HCT116 (cell line): ENCODE measurements at regions not wholly inside any gene's neighbourhood (a gene's known extent, or its start where the extent isn't known, plus 50 kb on each side); places are given as distances from the start of the nearest gene placed in this dataset.

Experiments
- ATAC-seq: fragments of 200-7000 bp; cut with Tn5 transposase; 2 replicates; pipeline ENCODE4 v1.9.1; 2020; ENCODE audit warnings: mild to moderate bottlenecking, moderate library complexity
- BruUV-seq: library from RNA; stranded (reverse); fragments of 400-500 nt; replicated peaks from 2 replicates; lab custom pipeline; 2021; lab: Mats Ljungman, UMichigan
- CTCF ChIA-PET: fragments of 300-600 bp; sonication (Branson Sonifier 250); formaldehyde crosslinking; loops from one replicate; lab custom pipeline; 2021; ENCODE audit warnings: antibody characterized with exemption; lab: Charles Lee
- POLR2A ChIA-PET: fragments of 300-600, 350-600 bp; sonication (Branson Sonifier 250); formaldehyde crosslinking; loops from one replicate; lab custom pipeline; 2021; ENCODE audit warnings: antibody characterized with exemption; lab: Charles Lee
- RAD21 ChIA-PET, 2 experiments: fragments of 300-600 bp; sonication (Branson Sonifier 250); formaldehyde crosslinking; loops; one replicate each; lab custom pipeline; 2023; ENCODE audit warnings: low total read pairs in 2 of 2; ENCODE audit not compliant: uncharacterized antibody in 2 of 2, unreplicated experiment in 2 of 2, low non-redundant PET in 1 of 2; lab: Charles Lee
- DNase-seq: peaks from one replicate; pipeline ENCODE4 v3.0.0-alpha.2; 2010; ENCODE audit warnings: low read depth, low spot score
- H2AFZ ChIP-seq: fragments of 200-600 bp; shearing (Covaris generic), sonication (generic); 2 replicates; pipeline ENCODE4 v1.6.1; 2017; ENCODE audit warnings: low read depth, mixed run types, mixed read lengths, antibody characterized with exemption, low read length; ENCODE audit not compliant: poor library complexity, severe bottlenecking
- H3K27ac ChIP-seq: 2 replicates; pipeline ENCODE4 v1.5.1; 2012; ENCODE audit warnings: low read depth, low read length
- H3K27me3 ChIP-seq: fragments of 200-600 bp; sonication (generic); 2 replicates; pipeline ENCODE4 v1.6.1; 2016; ENCODE audit warnings: mixed run types, low read length, mixed read lengths; ENCODE audit not compliant: insufficient read depth
- H3K36me3 ChIP-seq, 2 experiments: fragments of 200-500 bp in 1 of 2; fragments of 200-600 bp in 1 of 2; sonication (Bioruptor generic) in 1 of 2; sonication (generic) in 1 of 2; 2 replicates each; pipeline versions ENCODE4 v1.5.1 to v1.6.1; 2014 to 2016; ENCODE audit warnings: low read length in 2 of 2, inconsistent platforms in 1 of 2, mixed read lengths in 1 of 2, mixed run types in 1 of 2; ENCODE audit not compliant: insufficient read depth in 2 of 2, control insufficient read depth in 1 of 2
- H3K4me1 ChIP-seq, 2 experiments: fragments of 200-600 bp in 1 of 2; sonication (generic) in 1 of 2; 2 replicates each; pipeline versions ENCODE4 v1.5.1 to v1.6.1; 2012 to 2017; ENCODE audit warnings: low read length in 2 of 2, inconsistent platforms in 1 of 2, mild to moderate bottlenecking in 1 of 2, mixed read lengths in 1 of 2, mixed run types in 1 of 2, moderate library complexity in 1 of 2; ENCODE audit not compliant: insufficient read depth in 2 of 2, control insufficient read depth in 1 of 2
- H3K4me2 ChIP-seq: fragments of 200-600 bp; sonication (generic); 2 replicates; pipeline ENCODE4 v1.6.1; 2017; ENCODE audit warnings: mixed run types, low read length, mixed read lengths
- H3K4me3 ChIP-seq, 2 experiments: fragments of 200-600 bp in 1 of 2; sonication (generic) in 1 of 2; replicated peaks in 1 of 2; 2 replicates each; pipeline ENCODE4 v1.5.1; 2011 to 2016; ENCODE audit warnings: low read length in 2 of 2, control low read depth in 1 of 2, low read depth in 1 of 2, mild to moderate bottlenecking in 1 of 2, mixed read lengths in 1 of 2, mixed run types in 1 of 2
- H3K79me2 ChIP-seq: fragments of 200-600 bp; sonication (generic); 2 replicates; pipeline ENCODE4 v1.6.1; 2017; ENCODE audit warnings: mild to moderate bottlenecking, mixed run types, low read length, moderate library complexity, mixed read lengths; ENCODE audit not compliant: insufficient read depth
- H3K9ac ChIP-seq: fragments of 200-600 bp; sonication (generic); 2 replicates; pipeline ENCODE4 v1.6.1; 2016; ENCODE audit warnings: low read length, mixed read lengths
- H3K9me2 ChIP-seq: fragments of 200-600 bp; sonication (generic), shearing (Covaris generic); 2 replicates; pipeline ENCODE4 v1.6.1; 2017; ENCODE audit warnings: mixed run types, mild to moderate bottlenecking, moderate library complexity; ENCODE audit not compliant: insufficient read depth
- H3K9me3 ChIP-seq, 2 experiments: fragments of 200-500 bp in 1 of 2; fragments of 200-600 bp in 1 of 2; sonication (Bioruptor generic) in 1 of 2; sonication (generic) in 1 of 2; 2 replicates each; pipeline ENCODE4 v1.6.1; 2014 to 2017; ENCODE audit warnings: low read length in 2 of 2, mixed read lengths in 2 of 2, inconsistent platforms in 1 of 2, low read depth in 1 of 2, mild to moderate bottlenecking in 1 of 2, mixed run types in 1 of 2, moderate library complexity in 1 of 2; ENCODE audit not compliant: control insufficient read depth in 1 of 2, insufficient read depth in 1 of 2
- H4K20me1 ChIP-seq: fragments of 200-600 bp; sonication (generic), shearing (Covaris generic); 2 replicates; pipeline ENCODE4 v1.6.1; 2017; ENCODE audit warnings: mixed run types, mild to moderate bottlenecking, moderate library complexity; ENCODE audit not compliant: insufficient read depth
- CBX3 ChIP-seq: IDR thresholded peaks from 2 replicates; pipeline ENCODE4 v1.6.1; 2012; ENCODE audit warnings: low read depth
- CEBPB ChIP-seq: IDR thresholded peaks from 2 replicates; pipeline ENCODE4 v1.6.1; 2012; ENCODE audit warnings: low read depth
- FOSL1 ChIP-seq: IDR thresholded peaks from 2 replicates; pipeline ENCODE4 v1.6.1; 2012; ENCODE audit warnings: low read depth
- POLR2AphosphoS5 ChIP-seq: IDR thresholded peaks from 2 replicates; pipeline ENCODE4 v1.6.1; 2011; ENCODE audit warnings: mild to moderate bottlenecking, low read depth, low read length, moderate library complexity
- SP1 ChIP-seq: IDR thresholded peaks from 2 replicates; pipeline ENCODE4 v1.6.1; 2012; ENCODE audit warnings: low read depth
- TCF7L2 ChIP-seq: IDR thresholded peaks from 2 replicates; pipeline ENCODE4 v1.7.0; 2011; ENCODE audit warnings: borderline replicate concordance, inconsistent platforms; ENCODE audit not compliant: insufficient read depth, insufficient read length; ENCODE audit errors: extremely low read depth
- ZFX ChIP-seq: fragments of 450-650 bp; IDR thresholded peaks from 2 replicates; pipeline ENCODE4 v1.6.1; 2017
- intact Hi-C: fragments of 100-400 bp; cut with micrococcal nuclease; formaldehyde crosslinking; loops from 2 replicates; pipeline ENCODE4 v1.10.0; 2022
- TF ChIP-seq, protein P1 (sequence below): IDR thresholded peaks from 2 replicates; pipeline ENCODE4 v1.6.1; 2011; ENCODE audit warnings: mild to moderate bottlenecking, low read length, moderate library complexity; ENCODE audit not compliant: insufficient replicate concordance; ENCODE audit errors: extremely low read depth

DNA sequence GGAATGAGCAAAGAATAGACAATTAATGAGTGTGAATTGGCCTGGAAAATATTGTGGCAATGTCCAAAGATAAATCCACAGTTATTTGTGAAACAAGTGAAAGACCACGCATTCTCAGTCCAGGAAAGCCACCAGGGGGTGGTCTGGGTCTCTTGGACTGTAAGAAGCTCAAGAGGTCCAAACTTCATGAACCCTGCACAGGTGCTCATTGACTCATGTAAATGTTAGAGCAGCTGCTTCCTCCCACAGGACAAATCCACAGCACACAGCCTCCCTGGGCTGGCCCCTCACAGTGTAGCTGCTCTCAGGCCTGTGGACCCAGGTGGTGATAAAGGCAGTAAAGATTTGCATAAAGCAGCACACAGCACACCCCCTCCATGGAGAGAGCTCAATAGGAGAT is 114.0 kb downstream of the ZNF280B start:
- Histone ChIP-seq H3K36me3 (no peaks in the 10 kb centered on the region), H3K79me2 (no peaks in the 10 kb centered on the region), H3K27me3 (peaks cover 6% of the 10 kb centered on the region; the same call in 1 of the 2 replicates), H3K27ac (no peak overlapping the region), H3K9me3 (no peaks in the 10 kb centered on the region), H3K4me3 (no peak overlapping the region), H4K20me1 (no peaks in the 10 kb centered on the region), H2AFZ (no peak overlapping the region), H3K9me2 (no peaks in the 10 kb centered on the region), H3K9ac (no peak overlapping the region), H3K4me1 (peaks cover 13 to 17% of the 10 kb centered on the region in 2 experiments; a peak in 3 of 4 replicates), H3K4me2 (no peak overlapping the region)
- POLR2A ChIA-PET = no interaction called here
- intact Hi-C loops = no loop called here
- TF ChIP-seq FOSL1 = no peak
- TF ChIP-seq, protein P1, sequence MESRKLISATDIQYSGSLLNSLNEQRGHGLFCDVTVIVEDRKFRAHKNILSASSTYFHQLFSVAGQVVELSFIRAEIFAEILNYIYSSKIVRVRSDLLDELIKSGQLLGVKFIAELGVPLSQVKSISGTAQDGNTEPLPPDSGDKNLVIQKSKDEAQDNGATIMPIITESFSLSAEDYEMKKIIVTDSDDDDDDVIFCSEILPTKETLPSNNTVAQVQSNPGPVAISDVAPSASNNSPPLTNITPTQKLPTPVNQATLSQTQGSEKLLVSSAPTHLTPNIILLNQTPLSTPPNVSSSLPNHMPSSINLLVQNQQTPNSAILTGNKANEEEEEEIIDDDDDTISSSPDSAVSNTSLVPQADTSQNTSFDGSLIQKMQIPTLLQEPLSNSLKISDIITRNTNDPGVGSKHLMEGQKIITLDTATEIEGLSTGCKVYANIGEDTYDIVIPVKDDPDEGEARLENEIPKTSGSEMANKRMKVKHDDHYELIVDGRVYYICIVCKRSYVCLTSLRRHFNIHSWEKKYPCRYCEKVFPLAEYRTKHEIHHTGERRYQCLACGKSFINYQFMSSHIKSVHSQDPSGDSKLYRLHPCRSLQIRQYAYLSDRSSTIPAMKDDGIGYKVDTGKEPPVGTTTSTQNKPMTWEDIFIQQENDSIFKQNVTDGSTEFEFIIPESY = no peak
- no peak for TF ChIP-seq POLR2AphosphoS5
- no peak for TF ChIP-seq ZFX
- TF ChIP-seq CBX3 = no peak
- TF ChIP-seq TCF7L2 = no peak
- ATAC-seq (no peak), DNase-seq (no peak)
- CTCF ChIA-PET = no interaction called here
- RAD21 ChIA-PET = no interaction called here
- no TSS peak for BruUV-seq

DNA sequence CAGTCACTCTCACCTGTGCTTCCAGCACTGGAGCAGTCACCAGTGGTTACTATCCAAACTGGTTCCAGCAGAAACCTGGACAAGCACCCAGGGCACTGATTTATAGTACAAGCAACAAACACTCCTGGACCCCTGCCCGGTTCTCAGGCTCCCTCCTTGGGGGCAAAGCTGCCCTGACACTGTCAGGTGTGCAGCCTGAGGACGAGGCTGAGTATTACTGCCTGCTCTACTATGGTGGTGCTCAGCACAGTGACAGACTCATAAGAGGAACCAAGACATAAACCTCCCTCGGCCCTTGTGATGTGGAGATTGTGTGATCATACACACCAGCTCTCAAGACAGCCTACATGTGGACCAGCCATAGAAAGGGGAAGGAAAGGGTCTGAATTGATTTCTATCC is 113.3 kb downstream of the ZNF280B start:
- Histone ChIP-seq H3K9me2 (no peaks in the 10 kb centered on the region), H4K20me1 (no peaks in the 10 kb centered on the region), H3K9ac (no peak overlapping the region), H2AFZ (no peak overlapping the region), H3K9me3 (no peaks in the 10 kb centered on the region), H3K36me3 (no peaks in the 10 kb centered on the region), H3K27ac (no peak overlapping the region), H3K4me1 (peaks cover 13 to 17% of the 10 kb centered on the region in 2 experiments; a peak in 3 of 4 replicates), H3K79me2 (no peaks in the 10 kb centered on the region), H3K27me3 (peaks cover 6% of the 10 kb centered on the region; the same call in 1 of the 2 replicates), H3K4me3 (no peak overlapping the region), H3K4me2 (no peak overlapping the region)
- ChIA-PET CTCF (no interaction called here), POLR2A (no interaction called here), RAD21 (no interaction called here)
- TF ChIP-seq CBX3 (no peak), CEBPB (no peak), SP1 (no peak)
- no peak for DNase-seq
- BruUV-seq = no TSS peak
- intact Hi-C loops = no loop called here
- no peak for ATAC-seq
